ENCODE measurements at regions not wholly inside any gene's neighbourhood (a gene's known extent, or its start where the extent isn't known, plus 50 kb on each side); places are given as distances from the start of the nearest gene placed in this dataset.

DNA sequence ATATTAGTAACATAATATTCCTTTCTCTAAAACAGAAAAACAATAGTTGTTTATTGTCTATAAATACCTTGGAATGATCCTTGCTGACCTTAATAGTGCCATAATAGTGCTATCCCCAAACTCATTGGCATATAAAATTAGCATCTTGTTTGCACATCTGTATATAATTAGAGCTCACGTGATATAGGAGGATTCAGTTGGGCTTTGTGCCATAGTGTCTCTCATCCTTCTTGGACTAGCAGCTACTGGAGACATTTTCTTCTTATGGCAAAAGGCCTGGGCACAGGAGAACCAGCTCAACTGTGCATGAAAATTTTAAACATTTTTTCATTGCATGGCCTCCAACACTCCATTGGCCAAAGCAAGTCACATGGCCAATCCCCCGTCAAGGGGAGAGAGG, 342.5 kb downstream of the SPATA31D1 start:
- TF ChIP-seq, protein P1, sequence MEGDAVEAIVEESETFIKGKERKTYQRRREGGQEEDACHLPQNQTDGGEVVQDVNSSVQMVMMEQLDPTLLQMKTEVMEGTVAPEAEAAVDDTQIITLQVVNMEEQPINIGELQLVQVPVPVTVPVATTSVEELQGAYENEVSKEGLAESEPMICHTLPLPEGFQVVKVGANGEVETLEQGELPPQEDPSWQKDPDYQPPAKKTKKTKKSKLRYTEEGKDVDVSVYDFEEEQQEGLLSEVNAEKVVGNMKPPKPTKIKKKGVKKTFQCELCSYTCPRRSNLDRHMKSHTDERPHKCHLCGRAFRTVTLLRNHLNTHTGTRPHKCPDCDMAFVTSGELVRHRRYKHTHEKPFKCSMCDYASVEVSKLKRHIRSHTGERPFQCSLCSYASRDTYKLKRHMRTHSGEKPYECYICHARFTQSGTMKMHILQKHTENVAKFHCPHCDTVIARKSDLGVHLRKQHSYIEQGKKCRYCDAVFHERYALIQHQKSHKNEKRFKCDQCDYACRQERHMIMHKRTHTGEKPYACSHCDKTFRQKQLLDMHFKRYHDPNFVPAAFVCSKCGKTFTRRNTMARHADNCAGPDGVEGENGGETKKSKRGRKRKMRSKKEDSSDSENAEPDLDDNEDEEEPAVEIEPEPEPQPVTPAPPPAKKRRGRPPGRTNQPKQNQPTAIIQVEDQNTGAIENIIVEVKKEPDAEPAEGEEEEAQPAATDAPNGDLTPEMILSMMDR (IDR thresholded peaks at IDR 0.05) = no peak
- TF ChIP-seq POLR2A (IDR thresholded peaks at IDR 0.05) (no peak), POLR2AphosphoS5 (IDR thresholded peaks at IDR 0.05) (no peak)

Data from suprapubic skin (tissue), 4 donors.